GM12873 (cell line): ENCODE measurements at regions not wholly inside any gene's neighbourhood (a gene's known extent, or its start where the extent isn't known, plus 50 kb on each side); places are given as distances from the start of the nearest gene placed in this dataset.

ENCODE experiments used
- CTCF ChIP-seq: IDR thresholded peaks from 2 replicates; pipeline ENCODE4 v1.5.1; 2012; ENCODE audit warnings: low read depth, mild to moderate bottlenecking, moderate library complexity, low read length, control low read depth; ENCODE audit not compliant: insufficient read depth; ENCODE audit errors: missing control alignments

GRCh38 chr15:77871852-77872371 lies 205.6 kb downstream of the TBC1D2B start:
- peak; percentile 21 for TF ChIP-seq CTCF

GRCh38 chr15:77870195-77871065 lies 207.1 kb downstream of the TBC1D2B start:
- TF ChIP-seq CTCF = peak; percentile 92

GRCh38 chr15:77869021-77869895 lies 208.3 kb downstream of the TBC1D2B start:
- no peak for TF ChIP-seq CTCF

- TF ChIP-seq CTCF = no peak
Measured at GRCh38 chr15:77867266-77868047, 210.1 kb downstream of the TBC1D2B start.

GRCh38 chr15:77866596-77867125 lies 210.8 kb downstream of the TBC1D2B start:
- no peak for TF ChIP-seq CTCF

- no peak for TF ChIP-seq CTCF
Measured at GRCh38 chr15:77866186-77866585, 211.3 kb downstream of the TBC1D2B start.
